Activated T-cell treated with anti-CD3 and anti-CD28 coated beads, Interleukin-2, amount 50 U/mL, for 72 hours (primary cell): ENCODE measurements at regions not wholly inside any gene's neighbourhood (a gene's known extent, or its start where the extent isn't known, plus 50 kb on each side); places are given as distances from the start of the nearest gene placed in this dataset.

ENCODE experiments used
- ATAC-seq, 2 donors: fragments of 150-1000 bp; cut with Tn5 transposase; replicated peaks in 1 of 2; 2 replicates each; pipeline ENCODE4 v1.10.0; 2021; ENCODE audit warnings: moderate library complexity in 2 of 2, mild to moderate bottlenecking in 1 of 2
- DNase-seq, 2 donors: peaks; one replicate each; pipeline ENCODE4 v3.0.0; 2021 to 2022; ENCODE audit warnings: mixed read lengths in 1 of 2
- H3K27ac Mint-ChIP-seq: one replicate; pipeline ENCODE4 v1.8.0; 2022; ENCODE audit warnings: mild to moderate bottlenecking, moderate library complexity, mixed read lengths
- H3K27me3 Mint-ChIP-seq: one replicate; pipeline ENCODE4 v1.8.0; 2022; ENCODE audit warnings: low read depth, mixed read lengths
- H3K36me3 Mint-ChIP-seq, 2 donors: one replicate each; pipeline ENCODE4 v1.8.0; 2022; ENCODE audit warnings: mixed read lengths in 2 of 2, mild to moderate bottlenecking in 1 of 2; ENCODE audit not compliant: insufficient read depth in 2 of 2
- H3K4me1 Mint-ChIP-seq: one replicate; pipeline ENCODE4 v1.8.0; 2022; ENCODE audit warnings: low read depth, mixed read lengths
- H3K4me3 Mint-ChIP-seq, 2 donors: one replicate each; pipeline ENCODE4 v1.8.0; 2022; ENCODE audit warnings: mild to moderate bottlenecking in 2 of 2, mixed read lengths in 2 of 2, moderate library complexity in 2 of 2
- H3K9me3 Mint-ChIP-seq, 2 donors: one replicate each; pipeline ENCODE4 v1.8.0; 2022; ENCODE audit warnings: mixed read lengths in 2 of 2

DNA sequence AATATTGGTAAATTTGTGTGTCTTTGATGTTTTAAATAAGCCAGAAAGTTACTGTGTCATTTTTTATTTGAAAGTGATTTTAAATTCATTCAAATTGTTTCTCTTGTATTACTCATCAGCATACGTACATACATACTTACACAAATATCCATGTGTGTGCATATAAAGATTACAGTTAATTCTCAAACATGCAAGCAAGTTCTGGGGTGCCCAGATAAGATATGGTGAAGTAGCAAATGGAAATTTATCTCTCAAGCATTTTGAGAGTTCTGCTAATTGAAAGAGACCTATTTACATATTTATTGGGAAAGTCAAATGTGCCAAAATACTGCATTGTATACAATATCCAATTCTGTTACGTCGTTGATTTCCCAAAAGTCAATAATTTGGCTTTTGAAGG, 1024.0 kb upstream of the CNTN5 start:
- Mint-ChIP-seq H3K27me3 (no peaks in the 10 kb centered on the region), H3K36me3 (no peaks in the 10 kb centered on the region), H3K27ac (no peak overlapping the region), H3K9me3 (peaks cover 2% of the 10 kb centered on the region in 2 donors), H3K4me3 (no peak overlapping the region), H3K4me1 (no peaks in the 10 kb centered on the region)
- no peak for DNase-seq
- no peak for ATAC-seq

GRCh38 chr11:98003606-98004371, 1017.0 kb upstream of the CNTN5 start:
- no peak overlapping the region for H3K27ac Mint-ChIP-seq
- ATAC-seq (no peak), DNase-seq (no peak)
- H3K4me3 Mint-ChIP-seq, result no peak overlapping the region
- no peaks in the 10 kb centered on the region for H3K4me1 Mint-ChIP-seq
- peaks cover 6 to 7% of the 10 kb centered on the region in 2 donors for H3K9me3 Mint-ChIP-seq
- no peaks in the 10 kb centered on the region for H3K27me3 Mint-ChIP-seq
- H3K36me3 Mint-ChIP-seq, result no peaks in the 10 kb centered on the region

DNA sequence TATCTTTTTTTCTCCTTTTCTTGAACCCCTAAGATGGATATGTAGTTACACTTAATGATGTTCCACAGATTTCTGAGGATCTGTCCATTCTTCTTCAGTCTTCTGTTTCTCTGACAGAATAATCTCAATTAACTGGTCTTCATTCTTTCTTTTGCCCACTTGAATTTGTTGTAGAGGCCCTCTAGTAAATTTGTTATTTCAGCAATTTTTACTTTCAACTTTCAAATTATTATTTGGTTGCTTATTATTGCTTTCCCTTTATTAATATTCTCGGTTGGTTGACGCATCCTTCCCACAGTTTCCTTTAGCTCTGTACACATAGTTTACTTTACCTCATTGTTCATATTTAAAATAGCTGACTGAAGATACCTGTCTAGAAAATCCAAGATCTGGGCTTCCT, 1013.7 kb upstream of the CNTN5 start:
- Mint-ChIP-seq H3K4me1 (no peaks in the 10 kb centered on the region), H3K27ac (no peak overlapping the region), H3K4me3 (no peak overlapping the region), H3K36me3 (no peaks in the 10 kb centered on the region), H3K27me3 (no peaks in the 10 kb centered on the region), H3K9me3 (peaks cover 6 to 9% of the 10 kb centered on the region in 2 donors)
- ATAC-seq (no peak), DNase-seq (no peak)

DNA sequence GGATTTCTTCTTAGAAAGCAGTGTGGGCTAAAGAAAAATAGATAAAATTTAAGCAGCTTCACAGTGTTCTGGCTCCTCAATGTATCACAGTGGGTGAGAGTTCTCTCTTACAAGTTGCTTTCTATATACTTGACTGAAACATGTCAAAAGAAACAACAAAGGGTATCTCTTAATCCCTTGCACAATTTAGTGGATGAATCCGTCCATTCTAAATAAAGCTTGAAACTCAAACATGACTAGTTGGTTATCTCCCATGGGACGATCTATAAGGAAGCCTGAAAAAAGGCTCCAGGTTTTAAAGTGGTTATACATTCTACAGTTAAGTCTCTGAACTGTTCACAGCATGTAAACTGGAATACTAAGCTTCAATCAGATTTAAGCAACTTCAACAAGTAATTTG, 993.1 kb upstream of the CNTN5 start:
- DNase-seq (no peak), ATAC-seq (no peak)
- H3K27me3 Mint-ChIP-seq, result no peaks in the 10 kb centered on the region
- peaks cover 2 to 3% of the 10 kb centered on the region in 2 donors for H3K9me3 Mint-ChIP-seq
- H3K27ac Mint-ChIP-seq, result no peak overlapping the region
- H3K36me3 Mint-ChIP-seq, result peaks cover 0 to 3% of the 10 kb centered on the region in 2 donors
- H3K4me3 Mint-ChIP-seq, result no peak overlapping the region
- H3K4me1 Mint-ChIP-seq, result no peaks in the 10 kb centered on the region

- no peak for ATAC-seq
- no peaks in the 10 kb centered on the region for H3K36me3 Mint-ChIP-seq
These were observed 990.9 kb upstream of the CNTN5 start for GRCh38 chr11:98029832-98030231.

GRCh38 chr11:98036810-98037209, 983.9 kb upstream of the CNTN5 start:
- DNase-seq (no peak), ATAC-seq (no peak)
- H3K4me1 Mint-ChIP-seq, result no peaks in the 10 kb centered on the region
- no peak overlapping the region for H3K27ac Mint-ChIP-seq
- H3K9me3 Mint-ChIP-seq, result peaks cover 6 to 12% of the 10 kb centered on the region in 2 donors
- peaks cover 1 to 2% of the 10 kb centered on the region in 2 donors for H3K36me3 Mint-ChIP-seq
- H3K4me3 Mint-ChIP-seq, result no peak overlapping the region
- H3K27me3 Mint-ChIP-seq, result no peaks in the 10 kb centered on the region

More at GRCh38 chr11:98029832-98030231, 990.9 kb upstream of the CNTN5 start:
- H3K27me3 Mint-ChIP-seq, result no peaks in the 10 kb centered on the region
- peaks cover 0 to 5% of the 10 kb centered on the region in 2 donors for H3K9me3 Mint-ChIP-seq
- no peaks in the 10 kb centered on the region for H3K4me1 Mint-ChIP-seq
- H3K4me3 Mint-ChIP-seq, result no peak overlapping the region
- no peak overlapping the region for H3K27ac Mint-ChIP-seq
- DNase-seq, result no peak

DNA sequence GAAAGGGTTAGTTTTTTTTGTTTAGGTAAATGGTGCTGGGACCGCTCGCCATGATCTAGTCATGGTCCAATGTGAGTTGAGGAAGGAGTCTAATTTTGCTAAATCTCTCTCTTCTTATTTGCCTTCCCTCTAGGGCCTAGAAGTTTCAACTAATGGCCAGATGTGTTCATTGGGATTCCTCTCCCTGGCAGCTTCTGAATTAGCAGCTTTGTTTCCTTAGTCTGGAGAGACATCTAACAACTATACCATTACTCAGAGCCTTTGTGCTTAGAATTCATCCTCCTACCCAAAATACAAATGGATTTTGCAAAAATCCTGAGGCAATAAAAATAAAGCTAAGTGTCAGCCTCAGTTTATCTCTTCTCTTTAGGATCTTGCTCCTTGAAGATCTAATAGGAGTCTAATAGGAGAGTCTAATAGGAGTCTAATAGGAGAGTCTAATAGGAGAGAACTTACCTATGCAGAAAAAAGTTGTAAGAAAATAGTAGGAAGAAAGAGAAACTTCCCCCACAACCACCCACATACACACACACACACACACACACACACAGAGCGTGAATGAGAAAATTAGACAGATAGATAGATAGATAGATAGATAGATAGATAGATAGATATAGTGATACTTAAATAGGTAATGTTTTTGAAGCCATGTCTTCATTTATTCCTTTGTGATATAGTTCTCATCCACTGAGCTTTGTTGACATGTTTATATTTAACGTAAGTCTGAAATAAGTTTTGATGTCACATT, 980.5 kb upstream of the CNTN5 start:
- ATAC-seq (no peak), DNase-seq (no peak)
- H3K27me3 Mint-ChIP-seq, result no peaks in the 10 kb centered on the region
- H3K36me3 Mint-ChIP-seq, result peaks cover 1 to 2% of the 10 kb centered on the region in 2 donors
- H3K9me3 Mint-ChIP-seq, result peaks cover 6 to 7% of the 10 kb centered on the region in 2 donors
- H3K27ac Mint-ChIP-seq, result no peak overlapping the region
- H3K4me1 Mint-ChIP-seq, result no peaks in the 10 kb centered on the region
- H3K4me3 Mint-ChIP-seq, result no peak overlapping the region

DNA sequence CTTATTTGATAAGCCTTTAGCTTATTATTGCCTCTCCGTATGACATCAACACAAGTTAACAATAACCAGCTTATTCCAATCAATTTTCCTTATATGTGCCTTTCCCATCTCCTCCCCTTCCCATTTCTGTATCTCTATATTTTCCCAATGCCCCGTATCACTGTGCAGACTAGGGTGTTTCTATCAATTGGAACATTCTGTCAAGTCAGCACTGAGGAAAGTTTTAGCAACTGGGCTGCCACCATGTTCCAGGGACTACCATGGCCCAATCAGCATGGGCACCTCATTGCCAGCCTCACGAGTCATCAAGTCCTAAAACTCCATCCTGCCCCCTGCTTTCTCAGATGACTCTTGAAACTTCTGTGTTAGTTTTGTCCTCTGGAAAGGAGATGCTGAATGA, 973.1 kb upstream of the CNTN5 start:
- Mint-ChIP-seq H3K9me3 (peaks cover 4 to 5% of the 10 kb centered on the region in 2 donors), H3K4me1 (no peaks in the 10 kb centered on the region)
- ATAC-seq, result no peak

DNA sequence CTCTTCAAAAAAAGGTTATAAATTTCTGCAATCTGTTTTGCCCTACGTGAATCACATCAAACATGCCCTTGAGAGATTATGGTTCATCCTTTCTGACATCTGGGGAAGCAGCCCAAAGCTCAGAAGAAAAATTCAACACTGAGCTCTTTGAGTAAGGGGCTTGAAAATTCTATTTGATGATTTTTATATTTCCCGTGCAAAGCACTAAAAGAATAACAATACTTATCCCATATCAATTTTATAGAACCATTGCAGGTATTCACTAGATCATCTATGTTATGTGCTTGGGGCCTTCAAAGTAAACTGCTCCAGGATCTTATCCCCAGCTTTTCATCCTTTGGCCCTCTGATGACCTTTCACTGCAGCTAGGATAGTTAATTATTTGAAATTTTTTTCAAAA, 966.9 kb upstream of the CNTN5 start:
- no peaks in the 10 kb centered on the region for H3K4me1 Mint-ChIP-seq

More for the DNA sequence above, 973.1 kb upstream of the CNTN5 start:
- Mint-ChIP-seq H3K27ac (no peak overlapping the region), H3K27me3 (no peaks in the 10 kb centered on the region), H3K4me3 (no peak overlapping the region), H3K36me3 (peaks cover 0 to 2% of the 10 kb centered on the region in 2 donors)
- DNase-seq, result no peak

GRCh38 chr11:98056945-98057344, 963.8 kb upstream of the CNTN5 start:
- Mint-ChIP-seq H3K27me3 (no peaks in the 10 kb centered on the region), H3K4me1 (no peaks in the 10 kb centered on the region), H3K9me3 (peaks cover 2 to 4% of the 10 kb centered on the region in 2 donors), H3K27ac (no peak overlapping the region), H3K36me3 (no peaks in the 10 kb centered on the region), H3K4me3 (no peak overlapping the region)
- ATAC-seq, result no peak
- DNase-seq, result no peak

More for the DNA sequence above, 966.9 kb upstream of the CNTN5 start:
- peaks cover 0 to 2% of the 10 kb centered on the region in 2 donors for H3K36me3 Mint-ChIP-seq
- H3K27me3 Mint-ChIP-seq, result no peaks in the 10 kb centered on the region
- ATAC-seq (no peak), DNase-seq (no peak)
- H3K4me3 Mint-ChIP-seq, result no peak overlapping the region
- H3K9me3 Mint-ChIP-seq, result peaks cover 2% of the 10 kb centered on the region in 2 donors
- H3K27ac Mint-ChIP-seq, result no peak overlapping the region

- H3K9me3 Mint-ChIP-seq, result peaks cover 4 to 8% of the 10 kb centered on the region in 2 donors
- DNase-seq (no peak), ATAC-seq (no peak)
- no peak overlapping the region for H3K27ac Mint-ChIP-seq
- no peaks in the 10 kb centered on the region for H3K4me1 Mint-ChIP-seq
- H3K36me3 Mint-ChIP-seq, result no peaks in the 10 kb centered on the region
- no peaks in the 10 kb centered on the region for H3K27me3 Mint-ChIP-seq
- H3K4me3 Mint-ChIP-seq, result no peak overlapping the region
These were observed 961.3 kb upstream of the CNTN5 start for GRCh38 chr11:98059488-98059887.

GRCh38 chr11:98060759-98061158, 960.0 kb upstream of the CNTN5 start:
- Mint-ChIP-seq H3K36me3 (no peaks in the 10 kb centered on the region), H3K27me3 (no peaks in the 10 kb centered on the region), H3K9me3 (peaks cover 4 to 8% of the 10 kb centered on the region in 2 donors), H3K4me3 (no peak overlapping the region), H3K27ac (no peak overlapping the region), H3K4me1 (no peaks in the 10 kb centered on the region)
- DNase-seq, result no peak
- no peak for ATAC-seq

DNA sequence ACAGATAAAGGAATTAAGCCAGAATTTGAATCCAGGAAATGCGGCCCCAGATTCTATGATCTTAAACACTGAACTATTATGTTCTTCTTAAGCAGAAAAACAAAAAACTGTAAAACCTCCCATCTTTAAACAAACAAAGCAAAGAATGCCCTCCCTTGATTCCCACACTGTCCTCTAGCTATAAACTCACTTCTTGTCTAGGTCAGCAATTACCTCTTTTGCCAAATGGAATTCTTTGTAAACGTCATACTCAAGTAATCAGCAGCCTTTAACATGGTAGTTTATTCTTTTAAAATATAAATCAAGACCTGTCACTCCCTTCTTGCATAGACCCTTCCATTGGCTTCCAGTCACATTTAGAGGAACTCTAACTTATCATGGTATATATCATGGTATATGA, 958.9 kb upstream of the CNTN5 start:
- H3K4me1 Mint-ChIP-seq, result no peaks in the 10 kb centered on the region
- H3K9me3 Mint-ChIP-seq, result peaks cover 4 to 8% of the 10 kb centered on the region in 2 donors
- DNase-seq (no peak), ATAC-seq (no peak)
- no peak overlapping the region for H3K27ac Mint-ChIP-seq
- H3K36me3 Mint-ChIP-seq, result no peaks in the 10 kb centered on the region
- no peak overlapping the region for H3K4me3 Mint-ChIP-seq
- no peaks in the 10 kb centered on the region for H3K27me3 Mint-ChIP-seq
